MCF 10A (cell line): ENCODE measurements at regions not wholly inside any gene's neighbourhood (a gene's known extent, or its start where the extent isn't known, plus 50 kb on each side); places are given as distances from the start of the nearest gene placed in this dataset.

ENCODE experiments used
- BruUV-seq: library from RNA; stranded (reverse); fragments of 400-500 nt; replicated peaks from 2 replicates; lab custom pipeline; 2021; lab: Mats Ljungman, UMichigan
- CTCF ChIA-PET: fragments of 300-600 bp; sonication (Branson Sonifier 250); formaldehyde crosslinking; extraction: SDS; loops from one replicate; lab custom pipeline; 2021; ENCODE audit warnings: antibody characterized with exemption, inconsistent platforms; lab: Yijun Ruan, JAX
- POLR2A ChIA-PET: fragments of 300-600, 350-650 bp; sonication (Branson Sonifier 250); formaldehyde crosslinking; extraction: SDS; loops from one replicate; lab custom pipeline; 2020; ENCODE audit warnings: antibody characterized with exemption, inconsistent platforms; lab: Yijun Ruan, JAX
- DNase-seq: peaks from one replicate; pipeline ENCODE4 v3.0.0-alpha.2; 2018; ENCODE audit not compliant: unreplicated experiment
- H3K27ac Mint-ChIP-seq: one replicate; pipeline ENCODE4 v1.8.0; 2022; ENCODE audit warnings: mild to moderate bottlenecking, low read depth, mixed read lengths; ENCODE audit not compliant: unreplicated experiment
- H3K27me3 Mint-ChIP-seq: one replicate; pipeline ENCODE4 v1.8.0; 2022; ENCODE audit warnings: mixed read lengths; ENCODE audit not compliant: insufficient read depth, unreplicated experiment
- H3K36me3 Mint-ChIP-seq: one replicate; pipeline ENCODE4 v1.8.0; 2022; ENCODE audit warnings: mild to moderate bottlenecking, moderate library complexity, mixed read lengths; ENCODE audit not compliant: insufficient read depth, unreplicated experiment
- H3K4me1 Mint-ChIP-seq: one replicate; pipeline ENCODE4 v1.8.0; 2022; ENCODE audit warnings: mixed read lengths; ENCODE audit not compliant: insufficient read depth, unreplicated experiment
- H3K4me3 Mint-ChIP-seq: one replicate; pipeline ENCODE4 v1.8.0; 2022; ENCODE audit warnings: mild to moderate bottlenecking, moderate library complexity, mixed read lengths; ENCODE audit not compliant: unreplicated experiment
- H3K9me3 Mint-ChIP-seq: one replicate; pipeline ENCODE4 v1.8.0; 2022; ENCODE audit warnings: mixed read lengths; ENCODE audit not compliant: unreplicated experiment
- intact Hi-C: fragments of 100-400 bp; cut with micrococcal nuclease; formaldehyde crosslinking; loops from 2 replicates; pipeline ENCODE4 v1.14.1; 2022
- TF ChIP-seq, protein P1 (sequence below): fragments of 200-600 bp; IDR thresholded peaks from one replicate; pipeline ENCODE4 v1.8.0; 2022; ENCODE audit warnings: antibody characterized with exemption, mild to moderate bottlenecking; ENCODE audit not compliant: unreplicated experiment

DNA sequence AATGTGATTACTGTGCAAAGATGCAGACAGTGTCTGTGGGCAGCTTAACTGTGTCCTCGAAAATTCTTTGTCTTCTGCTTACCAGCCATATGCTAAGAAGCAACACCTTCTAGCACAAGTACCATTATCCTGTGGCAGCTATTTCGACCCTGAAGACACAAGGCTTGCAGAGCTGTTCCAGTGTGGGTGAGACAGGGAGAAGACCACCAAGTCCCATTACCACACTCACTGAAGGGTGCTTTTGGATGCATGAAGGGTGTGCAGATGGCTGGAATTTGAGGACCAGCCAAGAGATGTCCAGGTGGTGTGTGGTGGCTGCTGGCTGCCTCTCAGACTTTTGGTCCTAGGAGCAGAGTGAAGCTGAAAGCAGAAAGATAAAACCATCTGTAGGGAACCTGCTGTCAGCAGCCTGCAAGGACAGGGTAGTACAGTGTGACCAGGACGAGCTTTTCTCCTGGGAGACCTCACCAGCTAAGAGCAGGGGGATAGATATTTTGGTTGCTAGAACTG lies 161.8 kb downstream of the ICE1 start:
- DNase-seq, result no peak
- H3K4me1 Mint-ChIP-seq, result peaks cover 4% of the 10 kb centered on the region
- H3K27ac Mint-ChIP-seq, result no peak overlapping the region
- ChIA-PET CTCF (no interaction called here), POLR2A (interaction anchor here (0.7 kb wide), 1 partner anchor 11 kb away, joined by 3 read pairs; no protein-coding TSS in a partner anchor)
- intact Hi-C loops, result no loop called here
- H3K27me3 Mint-ChIP-seq, result no peaks in the 10 kb centered on the region
- TF ChIP-seq, protein P1, sequence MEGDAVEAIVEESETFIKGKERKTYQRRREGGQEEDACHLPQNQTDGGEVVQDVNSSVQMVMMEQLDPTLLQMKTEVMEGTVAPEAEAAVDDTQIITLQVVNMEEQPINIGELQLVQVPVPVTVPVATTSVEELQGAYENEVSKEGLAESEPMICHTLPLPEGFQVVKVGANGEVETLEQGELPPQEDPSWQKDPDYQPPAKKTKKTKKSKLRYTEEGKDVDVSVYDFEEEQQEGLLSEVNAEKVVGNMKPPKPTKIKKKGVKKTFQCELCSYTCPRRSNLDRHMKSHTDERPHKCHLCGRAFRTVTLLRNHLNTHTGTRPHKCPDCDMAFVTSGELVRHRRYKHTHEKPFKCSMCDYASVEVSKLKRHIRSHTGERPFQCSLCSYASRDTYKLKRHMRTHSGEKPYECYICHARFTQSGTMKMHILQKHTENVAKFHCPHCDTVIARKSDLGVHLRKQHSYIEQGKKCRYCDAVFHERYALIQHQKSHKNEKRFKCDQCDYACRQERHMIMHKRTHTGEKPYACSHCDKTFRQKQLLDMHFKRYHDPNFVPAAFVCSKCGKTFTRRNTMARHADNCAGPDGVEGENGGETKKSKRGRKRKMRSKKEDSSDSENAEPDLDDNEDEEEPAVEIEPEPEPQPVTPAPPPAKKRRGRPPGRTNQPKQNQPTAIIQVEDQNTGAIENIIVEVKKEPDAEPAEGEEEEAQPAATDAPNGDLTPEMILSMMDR, result no peak
- H3K4me3 Mint-ChIP-seq, result no peak overlapping the region
- no peaks in the 10 kb centered on the region for H3K36me3 Mint-ChIP-seq
- peaks cover 14% of the 10 kb centered on the region for H3K9me3 Mint-ChIP-seq
- BruUV-seq, result no TSS peak

DNA sequence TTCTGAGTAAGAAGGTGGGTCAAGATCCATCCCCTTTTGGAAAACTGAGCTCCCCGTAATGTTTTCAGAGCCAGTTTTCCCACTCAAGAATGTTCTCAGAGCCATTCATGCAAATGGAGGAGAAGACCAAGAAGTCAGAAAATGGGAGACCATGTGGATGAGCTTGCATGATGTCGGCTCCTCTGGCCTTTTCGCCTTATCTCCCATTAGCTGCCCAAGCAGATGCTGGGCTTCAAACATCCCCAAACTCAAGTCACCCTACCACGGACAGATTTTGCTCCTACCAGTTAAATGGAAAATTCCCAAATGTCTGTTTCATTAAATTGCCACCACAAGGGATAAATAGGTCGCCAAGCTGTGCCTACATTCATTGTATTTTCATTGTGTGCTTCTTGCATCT lies 161.4 kb downstream of the ICE1 start:
- no peak for DNase-seq
- Mint-ChIP-seq H3K4me3 (no peak overlapping the region), H3K36me3 (no peaks in the 10 kb centered on the region), H3K9me3 (peaks cover 14% of the 10 kb centered on the region), H3K27me3 (no peaks in the 10 kb centered on the region), H3K4me1 (peaks cover 4% of the 10 kb centered on the region), H3K27ac (no peak overlapping the region)
- no TSS peak for BruUV-seq
- TF ChIP-seq, protein P1, result no peak
- ChIA-PET CTCF (no interaction called here), POLR2A (interaction anchor here (0.7 kb wide), 1 partner anchor 11 kb away, joined by 3 read pairs; no protein-coding TSS in a partner anchor)
- intact Hi-C loops, result no loop called here

GRCh38 chr5:5583023-5583765 lies 160.7 kb downstream of the ICE1 start:
- H3K4me1 Mint-ChIP-seq, result peaks cover 4% of the 10 kb centered on the region
- DNase-seq, result no peak
- no peak overlapping the region for H3K4me3 Mint-ChIP-seq
- no peaks in the 10 kb centered on the region for H3K36me3 Mint-ChIP-seq
- intact Hi-C loops, result no loop called here
- no peaks in the 10 kb centered on the region for H3K27me3 Mint-ChIP-seq
- POLR2A ChIA-PET, result interaction anchor here (0.5 kb wide), 1 partner anchor 293 kb away, joined by 4 read pairs; no protein-coding TSS in a partner anchor
- CTCF ChIA-PET, result no interaction called here
- BruUV-seq, result no TSS peak
- TF ChIP-seq, protein P1, result no peak
- no peak overlapping the region for H3K27ac Mint-ChIP-seq
- H3K9me3 Mint-ChIP-seq, result peaks cover 14% of the 10 kb centered on the region

DNA sequence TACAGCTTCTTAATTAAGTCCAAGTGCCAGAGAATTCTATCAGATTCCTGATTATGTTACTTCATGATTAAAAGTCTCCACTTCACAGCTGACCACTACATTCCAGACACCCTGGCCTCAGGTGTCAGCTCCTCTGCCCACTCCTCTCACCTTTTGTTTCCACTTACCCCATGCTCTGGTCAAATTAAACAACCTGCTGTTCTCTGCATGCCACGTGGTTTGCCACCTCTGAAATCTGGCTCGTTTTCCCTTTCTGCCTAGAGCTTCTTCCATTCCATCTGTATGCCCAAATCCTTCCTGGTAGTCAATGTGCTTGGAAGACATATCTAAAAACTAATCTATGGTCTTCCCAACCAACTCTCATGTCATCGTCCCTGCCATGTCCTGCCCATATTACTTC lies 158.6 kb downstream of the ICE1 start:
- DNase-seq, result no peak
- H3K4me1 Mint-ChIP-seq, result no peaks in the 10 kb centered on the region
- BruUV-seq, result no TSS peak
- no peaks in the 10 kb centered on the region for H3K9me3 Mint-ChIP-seq
- no peak overlapping the region for H3K4me3 Mint-ChIP-seq
- intact Hi-C loops, result no loop called here
- TF ChIP-seq, protein P1, result no peak
- ChIA-PET POLR2A (no interaction called here), CTCF (interaction anchor here (0.6 to 0.7 kb wide), 3 partner anchors 8 to 710 kb away, joined by 3 to 4 read pairs (median 4); no protein-coding TSS in a partner anchor)
- no peaks in the 10 kb centered on the region for H3K36me3 Mint-ChIP-seq
- no peaks in the 10 kb centered on the region for H3K27me3 Mint-ChIP-seq
- H3K27ac Mint-ChIP-seq, result no peak overlapping the region
